Amniotic stem cell (primary cell): ENCODE measurements at regions not wholly inside any gene's neighbourhood (a gene's known extent, or its start where the extent isn't known, plus 50 kb on each side); places are given as distances from the start of the nearest gene placed in this dataset.
"Not testable (repeated sequence)": the region's sequence is repeated elsewhere in the genome, so short reads cannot be mapped to it uniquely, and the experiment has no call there.

Experiments
- DNase-seq: peaks from one replicate; lab custom pipeline; 2025; lab: John Stamatoyannopoulos, UW

GRCh38 chr18:28781616-28782362, 604.9 kb upstream of the CDH2 start:
- no peak for DNase-seq

- DNase-seq = no peak
These were observed 601.8 kb upstream of the CDH2 start for GRCh38 chr18:28778706-28779105.

- DNase-seq = no peak
These were observed 600.8 kb upstream of the CDH2 start for GRCh38 chr18:28777756-28778155.

- DNase-seq = no peak
These were observed 594.9 kb upstream of the CDH2 start for GRCh38 chr18:28771849-28772248.

- no peak for DNase-seq
These were observed 592.1 kb upstream of the CDH2 start for GRCh38 chr18:28768791-28769768.

GRCh38 chr18:28767727-28768211, 590.8 kb upstream of the CDH2 start:
- DNase-seq = peak; percentile 8

GRCh38 chr18:28767201-28767600, 590.3 kb upstream of the CDH2 start:
- no peak for DNase-seq

- DNase-seq = no peak
These were observed 589.8 kb upstream of the CDH2 start for GRCh38 chr18:28766721-28767120.

- DNase-seq = no peak
These were observed 589.1 kb upstream of the CDH2 start for GRCh38 chr18:28766027-28766426.

- no peak for DNase-seq
These were observed 583.4 kb upstream of the CDH2 start for GRCh38 chr18:28760299-28760698.

GRCh38 chr18:28757466-28758008, 580.6 kb upstream of the CDH2 start:
- no peak for DNase-seq

- DNase-seq = no peak
These were observed 566.2 kb upstream of the CDH2 start for GRCh38 chr18:28743115-28743514.

GRCh38 chr18:28740575-28740974, 563.6 kb upstream of the CDH2 start:
- DNase-seq = no peak

- no peak for DNase-seq
These were observed 560.0 kb upstream of the CDH2 start for GRCh38 chr18:28736951-28737350.

GRCh38 chr18:28736223-28736622, 559.3 kb upstream of the CDH2 start:
- no peak for DNase-seq

- peak; percentile 74 for DNase-seq
These were observed 558.8 kb upstream of the CDH2 start for GRCh38 chr18:28735731-28736130.

GRCh38 chr18:28729321-28729720, 552.4 kb upstream of the CDH2 start:
- no peak for DNase-seq

- DNase-seq = no peak
These were observed 552.0 kb upstream of the CDH2 start for GRCh38 chr18:28728891-28729290.

- not testable (repeated sequence) for DNase-seq
These were observed 550.3 kb upstream of the CDH2 start for GRCh38 chr18:28727189-28727588.

GRCh38 chr18:28725876-28726275, 548.9 kb upstream of the CDH2 start:
- no peak for DNase-seq

GRCh38 chr18:28723506-28723905, 546.6 kb upstream of the CDH2 start:
- DNase-seq = no peak

GRCh38 chr18:28718696-28719095, 541.8 kb upstream of the CDH2 start:
- DNase-seq = no peak

- DNase-seq = no peak
These were observed 539.4 kb upstream of the CDH2 start for GRCh38 chr18:28716338-28716737.
